ENCODE measurements at regions not wholly inside any gene's neighbourhood (a gene's known extent, or its start where the extent isn't known, plus 50 kb on each side); places are given as distances from the start of the nearest gene placed in this dataset.

GRCh38 chr3:29201604-29202003 is 79.3 kb upstream of the RBMS3 start:
- Histone ChIP-seq H3K4me3 (ENCODE audit: low read length in 2 of 2) (no peak overlapping the region), H4K8ac (ENCODE audit: low read depth, low read length) (no peak overlapping the region), H3K4me2 (ENCODE audit: insufficient read depth, low read length, poor library complexity, severe bottlenecking) (no peak overlapping the region), H2AK5ac (ENCODE audit: low read depth, low read length) (no peak overlapping the region), H3K27me3 (ENCODE audit: control insufficient read depth in 3 of 3, insufficient read depth in 3 of 3, low read depth in 1 of 3, low read length in 3 of 3) (no peaks in the 10 kb centered on the region), H3K4ac (ENCODE audit: low read length) (no peak overlapping the region), H2BK5ac (ENCODE audit: low read length) (no peak overlapping the region), H3K27ac (replicated peaks; ENCODE audit: low read length) (no peak overlapping the region), H4K91ac (ENCODE audit: low read depth, low read length, poor library complexity) (no peak overlapping the region), H3K4me1 (ENCODE audit: control insufficient read depth in 2 of 2, insufficient read depth in 1 of 2, low read depth in 1 of 2, low read length in 2 of 2) (no peaks in the 10 kb centered on the region), H3K18ac (ENCODE audit: low read length) (no peak overlapping the region), H3K9me3 (replicated peaks in 1 of 2; ENCODE audit: control insufficient read depth in 2 of 2, insufficient read depth in 1 of 2, low read depth in 1 of 2, low read length in 2 of 2) (no peaks in the 10 kb centered on the region), H3K36me3 (replicated peaks in 1 of 2; ENCODE audit: control insufficient read depth in 2 of 2, insufficient read depth in 2 of 2, low read length in 2 of 2) (no peaks in the 10 kb centered on the region), H3K9ac (ENCODE audit: low read depth, low read length, poor library complexity) (no peak overlapping the region), H2BK15ac (ENCODE audit: low read length) (no peak overlapping the region), H3K14ac (ENCODE audit: low read length) (no peak overlapping the region), H2BK120ac (ENCODE audit: low read depth, low read length) (no peak overlapping the region), H2BK12ac (ENCODE audit: low read length) (no peak overlapping the region), H2AFZ (ENCODE audit: low read length) (no peak overlapping the region), H3K79me1 (ENCODE audit: low read depth, low read length) (no peaks in the 10 kb centered on the region), H3K23ac (ENCODE audit: low read depth, low read length, poor library complexity) (no peak overlapping the region)
- no CpG with 5 or more reads among the region's 1 CpG for WGBS, 2 donors (ENCODE audit: extremely low coverage in 2 of 2, insufficient read length in 2 of 2, insufficient replicate concordance in 1 of 2)
- DNase-seq (ENCODE audit: low spot score), result no peak

- Histone ChIP-seq H3K27me3 (ENCODE audit: control insufficient read depth in 3 of 3, insufficient read depth in 3 of 3, low read depth in 1 of 3, low read length in 3 of 3) (no peaks in the 10 kb centered on the region), H2BK120ac (ENCODE audit: low read depth, low read length) (no peak overlapping the region), H2AK5ac (ENCODE audit: low read depth, low read length) (no peak overlapping the region), H3K27ac (replicated peaks; ENCODE audit: low read length) (no peak overlapping the region), H3K36me3 (replicated peaks in 1 of 2; ENCODE audit: control insufficient read depth in 2 of 2, insufficient read depth in 2 of 2, low read length in 2 of 2) (no peaks in the 10 kb centered on the region), H3K23ac (ENCODE audit: low read depth, low read length, poor library complexity) (no peak overlapping the region), H3K4me3 (ENCODE audit: low read length in 2 of 2) (no peak overlapping the region), H3K14ac (ENCODE audit: low read length) (no peak overlapping the region), H3K4ac (ENCODE audit: low read length) (no peak overlapping the region), H2BK5ac (ENCODE audit: low read length) (no peak overlapping the region), H3K79me1 (ENCODE audit: low read depth, low read length) (no peaks in the 10 kb centered on the region), H3K9ac (ENCODE audit: low read depth, low read length, poor library complexity) (no peak overlapping the region), H3K4me1 (ENCODE audit: control insufficient read depth in 2 of 2, insufficient read depth in 1 of 2, low read depth in 1 of 2, low read length in 2 of 2) (no peaks in the 10 kb centered on the region), H3K4me2 (ENCODE audit: insufficient read depth, low read length, poor library complexity, severe bottlenecking) (no peak overlapping the region), H2AFZ (ENCODE audit: low read length) (no peak overlapping the region), H2BK12ac (ENCODE audit: low read length) (no peak overlapping the region), H2BK15ac (ENCODE audit: low read length) (no peak overlapping the region), H4K8ac (ENCODE audit: low read depth, low read length) (no peak overlapping the region), H3K18ac (ENCODE audit: low read length) (no peak overlapping the region), H3K9me3 (replicated peaks in 1 of 2; ENCODE audit: control insufficient read depth in 2 of 2, insufficient read depth in 1 of 2, low read depth in 1 of 2, low read length in 2 of 2) (no peaks in the 10 kb centered on the region), H4K91ac (ENCODE audit: low read depth, low read length, poor library complexity) (no peak overlapping the region)
- no peak for DNase-seq (ENCODE audit: low spot score)
- WGBS, 2 donors (ENCODE audit: extremely low coverage in 2 of 2, insufficient read length in 2 of 2, insufficient replicate concordance in 1 of 2), result no CpG with 5 or more reads among the region's 4 CpGs
Measured at GRCh38 chr3:29202378-29202777, 78.5 kb upstream of the RBMS3 start.

DNA sequence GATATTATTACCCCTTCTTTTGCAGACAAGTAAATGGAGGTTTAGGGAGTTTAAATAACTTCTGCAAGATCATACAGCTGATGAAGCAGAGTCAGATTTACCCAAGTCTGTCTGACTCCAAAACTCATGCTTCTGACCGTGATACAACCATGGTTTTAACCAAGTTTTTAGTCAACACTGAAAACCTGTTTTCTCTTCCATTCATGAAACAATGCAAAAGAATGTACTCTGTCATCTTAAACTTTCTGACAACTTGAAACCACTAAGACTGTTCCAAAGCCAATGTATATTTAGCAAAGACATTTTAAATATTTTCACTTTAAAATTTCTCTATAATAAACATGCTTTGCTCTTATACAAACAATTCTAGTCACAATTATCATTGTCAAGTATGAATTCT is 77.0 kb upstream of the RBMS3 start:
- no CpG with 5 or more reads among the region's 1 CpG for WGBS, 2 donors (ENCODE audit: extremely low coverage in 2 of 2, insufficient read length in 2 of 2, insufficient replicate concordance in 1 of 2)
- Histone ChIP-seq H3K27me3 (ENCODE audit: control insufficient read depth in 3 of 3, insufficient read depth in 3 of 3, low read depth in 1 of 3, low read length in 3 of 3) (no peaks in the 10 kb centered on the region), H4K91ac (ENCODE audit: low read depth, low read length, poor library complexity) (no peak overlapping the region), H3K23ac (ENCODE audit: low read depth, low read length, poor library complexity) (no peak overlapping the region), H2AFZ (ENCODE audit: low read length) (no peak overlapping the region), H3K4me1 (ENCODE audit: control insufficient read depth in 2 of 2, insufficient read depth in 1 of 2, low read depth in 1 of 2, low read length in 2 of 2) (no peaks in the 10 kb centered on the region), H3K27ac (replicated peaks; ENCODE audit: low read length) (no peak overlapping the region), H2BK120ac (ENCODE audit: low read depth, low read length) (no peak overlapping the region), H3K9me3 (replicated peaks in 1 of 2; ENCODE audit: control insufficient read depth in 2 of 2, insufficient read depth in 1 of 2, low read depth in 1 of 2, low read length in 2 of 2) (no peaks in the 10 kb centered on the region), H2BK15ac (ENCODE audit: low read length) (no peak overlapping the region), H2BK12ac (ENCODE audit: low read length) (no peak overlapping the region), H4K8ac (ENCODE audit: low read depth, low read length) (no peak overlapping the region), H3K4me2 (ENCODE audit: insufficient read depth, low read length, poor library complexity, severe bottlenecking) (no peak overlapping the region), H3K18ac (ENCODE audit: low read length) (no peak overlapping the region), H3K9ac (ENCODE audit: low read depth, low read length, poor library complexity) (no peak overlapping the region), H3K4me3 (ENCODE audit: low read length in 2 of 2) (no peak overlapping the region), H3K14ac (ENCODE audit: low read length) (no peak overlapping the region), H3K36me3 (replicated peaks in 1 of 2; ENCODE audit: control insufficient read depth in 2 of 2, insufficient read depth in 2 of 2, low read length in 2 of 2) (no peaks in the 10 kb centered on the region), H3K79me1 (ENCODE audit: low read depth, low read length) (no peaks in the 10 kb centered on the region), H3K4ac (ENCODE audit: low read length) (no peak overlapping the region), H2AK5ac (ENCODE audit: low read depth, low read length) (no peak overlapping the region), H2BK5ac (ENCODE audit: low read length) (no peak overlapping the region)
- DNase-seq (ENCODE audit: low spot score), result no peak

GRCh38 chr3:29207427-29207826 is 73.4 kb upstream of the RBMS3 start:
- no peak for DNase-seq (ENCODE audit: low spot score)
- H2BK15ac ChIP-seq (ENCODE audit: low read length), result no peak overlapping the region
- H3K79me1 ChIP-seq (ENCODE audit: low read depth, low read length), result no peaks in the 10 kb centered on the region
- no peaks in the 10 kb centered on the region for H3K9me3 ChIP-seq (replicated peaks in 1 of 2; ENCODE audit: control insufficient read depth in 2 of 2, insufficient read depth in 1 of 2, low read depth in 1 of 2, low read length in 2 of 2)
- H4K8ac ChIP-seq (ENCODE audit: low read depth, low read length), result no peak overlapping the region
- no peak overlapping the region for H3K4me2 ChIP-seq (ENCODE audit: insufficient read depth, low read length, poor library complexity, severe bottlenecking)
- H3K4me1 ChIP-seq (ENCODE audit: control insufficient read depth in 2 of 2, insufficient read depth in 1 of 2, low read depth in 1 of 2, low read length in 2 of 2), result no peaks in the 10 kb centered on the region
- H3K9ac ChIP-seq (ENCODE audit: low read depth, low read length, poor library complexity), result no peak overlapping the region
- no peak overlapping the region for H4K91ac ChIP-seq (ENCODE audit: low read depth, low read length, poor library complexity)
- no peak overlapping the region for H3K4me3 ChIP-seq (ENCODE audit: low read length in 2 of 2)
- H3K27ac ChIP-seq (replicated peaks; ENCODE audit: low read length), result no peak overlapping the region
- no peak overlapping the region for H3K23ac ChIP-seq (ENCODE audit: low read depth, low read length, poor library complexity)
- H3K4ac ChIP-seq (ENCODE audit: low read length), result no peak overlapping the region
- no peaks in the 10 kb centered on the region for H3K36me3 ChIP-seq (replicated peaks in 1 of 2; ENCODE audit: control insufficient read depth in 2 of 2, insufficient read depth in 2 of 2, low read length in 2 of 2)
- no peak overlapping the region for H2AK5ac ChIP-seq (ENCODE audit: low read depth, low read length)
- H3K27me3 ChIP-seq (ENCODE audit: control insufficient read depth in 3 of 3, insufficient read depth in 3 of 3, low read depth in 1 of 3, low read length in 3 of 3), result no peaks in the 10 kb centered on the region
- H2BK12ac ChIP-seq (ENCODE audit: low read length), result no peak overlapping the region
- no CpG with 5 or more reads among the region's 1 CpG for WGBS, 2 donors (ENCODE audit: extremely low coverage in 2 of 2, insufficient read length in 2 of 2, insufficient replicate concordance in 1 of 2)
- no peak overlapping the region for H2AFZ ChIP-seq (ENCODE audit: low read length)
- no peak overlapping the region for H2BK120ac ChIP-seq (ENCODE audit: low read depth, low read length)
- H3K14ac ChIP-seq (ENCODE audit: low read length), result no peak overlapping the region
- H3K18ac ChIP-seq (ENCODE audit: low read length), result no peak overlapping the region
- H2BK5ac ChIP-seq (ENCODE audit: low read length), result no peak overlapping the region
